Naive thymus-derived CD8-positive, alpha-beta T cell (primary cell): ENCODE measurements at regions not wholly inside any gene's neighbourhood (a gene's known extent, or its start where the extent isn't known, plus 50 kb on each side); places are given as distances from the start of the nearest gene placed in this dataset.

ENCODE experiments used
- ATAC-seq, 2 donors: fragments of 150-1000 bp; cut with Tn5 transposase in 1 of 2; sonication (Bioruptor Pico), chemical (Tn5 transposase) in 1 of 2; 1 replicate in 1 of 2; 2 replicates in 1 of 2; pipeline ENCODE4 v1.10.0; 2021; ENCODE audit warnings: mild to moderate bottlenecking in 2 of 2, moderate library complexity in 2 of 2
- POLR2A ChIA-PET: fragments of 350-600 bp; sonication (Branson Sonifier 250); formaldehyde crosslinking; loops from one replicate; lab custom pipeline; 2021; ENCODE audit warnings: antibody characterized with exemption; lab: Charles Lee
- DNase-seq, 10 donors: peaks; one replicate each; pipeline versions ENCODE4 v3.0.0 to v3.0.0-alpha.2; 2020 to 2022
- H3K27ac Mint-ChIP-seq, 10 donors: one replicate each; pipeline ENCODE4 v1.8.0; 2020 to 2022; ENCODE audit warnings: mild to moderate bottlenecking in 10 of 10, mixed read lengths in 10 of 10, moderate library complexity in 4 of 10, inconsistent platforms in 1 of 10
- H3K27me3 Mint-ChIP-seq, 5 donors: one replicate each; pipeline ENCODE4 v1.8.0; 2021 to 2022; ENCODE audit warnings: mixed read lengths in 5 of 5
- H3K36me3 Mint-ChIP-seq, 3 donors: one replicate each; pipeline ENCODE4 v1.8.0; 2020 to 2022; ENCODE audit warnings: mixed read lengths in 3 of 3, mild to moderate bottlenecking in 2 of 3, inconsistent platforms in 1 of 3
- H3K4me1 Mint-ChIP-seq, 4 donors: one replicate each; pipeline ENCODE4 v1.8.0; 2021 to 2022; ENCODE audit warnings: mixed read lengths in 4 of 4
- H3K4me3 Mint-ChIP-seq, 10 donors: one replicate each; pipeline ENCODE4 v1.8.0; 2020 to 2022; ENCODE audit warnings: mild to moderate bottlenecking in 10 of 10, mixed read lengths in 10 of 10, moderate library complexity in 6 of 10, inconsistent platforms in 1 of 10
- H3K9me3 Mint-ChIP-seq, 9 donors: one replicate each; pipeline ENCODE4 v1.8.0; 2020 to 2022; ENCODE audit warnings: mixed read lengths in 9 of 9, mild to moderate bottlenecking in 3 of 9, inconsistent platforms in 1 of 9, moderate library complexity in 1 of 9

DNA sequence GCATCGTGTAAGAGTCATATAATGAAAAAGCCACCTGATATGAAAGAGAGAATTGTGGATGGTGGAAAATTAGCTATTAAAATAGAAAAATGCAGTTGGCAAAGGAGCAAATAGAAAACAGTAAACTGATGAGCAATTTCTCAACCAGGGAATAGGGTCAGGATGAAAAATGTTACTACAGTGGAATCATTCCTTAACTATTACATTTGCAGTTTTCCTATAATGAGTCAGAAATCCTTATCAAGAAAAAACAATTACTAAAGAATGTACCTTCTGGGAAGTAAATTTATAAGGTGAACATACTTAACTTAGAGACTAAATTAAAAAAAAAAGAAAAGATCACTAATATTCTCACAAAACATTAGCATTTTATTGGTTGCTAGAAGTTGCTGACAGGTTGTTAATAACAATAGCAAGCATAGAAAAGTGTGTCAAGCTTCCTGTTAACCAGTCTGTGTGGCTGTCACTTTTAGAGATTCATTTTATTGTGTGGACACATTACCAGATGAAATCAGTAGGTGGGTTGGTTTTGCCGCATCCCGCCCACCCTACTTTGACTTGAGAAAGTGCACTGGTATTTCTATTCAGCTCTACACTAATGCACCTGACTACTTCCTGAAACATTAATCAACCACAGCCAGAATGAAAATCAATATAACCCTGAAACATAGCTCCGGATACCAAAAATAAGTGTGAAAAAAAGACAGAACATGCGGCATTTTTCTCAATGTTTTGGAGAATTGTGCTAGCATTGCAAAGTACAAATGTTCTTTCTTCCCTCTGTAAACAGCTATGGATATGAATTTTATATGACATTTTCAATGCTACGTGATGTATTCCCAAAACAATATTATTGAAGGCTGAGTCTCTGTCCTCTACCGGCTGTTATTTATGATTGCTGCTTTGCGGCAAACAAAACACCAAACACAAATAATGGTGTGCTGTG, 576.7 kb downstream of the SLC16A7 start:
- ATAC-seq (no peak), DNase-seq (no peak)
- Mint-ChIP-seq H3K27ac (no peak overlapping the region), H3K4me1 (no peaks in the 10 kb centered on the region), H3K4me3 (no peak overlapping the region), H3K9me3 (peaks cover 0 to 4% (median 0%) of the 10 kb centered on the region in 9 donors), H3K27me3 (no peaks in the 10 kb centered on the region), H3K36me3 (no peaks in the 10 kb centered on the region)
- POLR2A ChIA-PET = no interaction called here

- no peak overlapping the region for H3K4me3 Mint-ChIP-seq
- H3K27me3 Mint-ChIP-seq = no peaks in the 10 kb centered on the region
- H3K36me3 Mint-ChIP-seq = no peaks in the 10 kb centered on the region
- no peak overlapping the region for H3K27ac Mint-ChIP-seq
- peaks cover 0 to 4% (median 0%) of the 10 kb centered on the region in 9 donors for H3K9me3 Mint-ChIP-seq
- ATAC-seq (no peak), DNase-seq (no peak)
- POLR2A ChIA-PET = no interaction called here
- H3K4me1 Mint-ChIP-seq = no peaks in the 10 kb centered on the region
These were observed 577.7 kb downstream of the SLC16A7 start for GRCh38 chr12:60173224-60174170.

- peaks cover 0 to 4% (median 0%) of the 10 kb centered on the region in 9 donors for H3K9me3 Mint-ChIP-seq
- ATAC-seq (no peak), DNase-seq (no peak)
- no peak overlapping the region for H3K27ac Mint-ChIP-seq
- H3K27me3 Mint-ChIP-seq = no peaks in the 10 kb centered on the region
- POLR2A ChIA-PET = no interaction called here
- H3K4me3 Mint-ChIP-seq = no peak overlapping the region
- H3K36me3 Mint-ChIP-seq = no peaks in the 10 kb centered on the region
- H3K4me1 Mint-ChIP-seq = no peaks in the 10 kb centered on the region
These were observed 578.6 kb downstream of the SLC16A7 start for GRCh38 chr12:60174476-60174875.

- H3K4me3 Mint-ChIP-seq = no peak overlapping the region
- H3K9me3 Mint-ChIP-seq = peaks cover 0 to 4% (median 0%) of the 10 kb centered on the region in 9 donors
- H3K4me1 Mint-ChIP-seq = no peaks in the 10 kb centered on the region
- DNase-seq (no peak), ATAC-seq (no peak)
- no peak overlapping the region for H3K27ac Mint-ChIP-seq
- no peaks in the 10 kb centered on the region for H3K27me3 Mint-ChIP-seq
- no peaks in the 10 kb centered on the region for H3K36me3 Mint-ChIP-seq
- POLR2A ChIA-PET = no interaction called here
These were observed 579.1 kb downstream of the SLC16A7 start for GRCh38 chr12:60174941-60175340.

GRCh38 chr12:60176891-60177290, 581.1 kb downstream of the SLC16A7 start:
- no peaks in the 10 kb centered on the region for H3K36me3 Mint-ChIP-seq
- ATAC-seq (no peak), DNase-seq (no peak)
- H3K4me3 Mint-ChIP-seq = no peak overlapping the region
- no peaks in the 10 kb centered on the region for H3K27me3 Mint-ChIP-seq
- POLR2A ChIA-PET = no interaction called here
- no peaks in the 10 kb centered on the region for H3K4me1 Mint-ChIP-seq
- no peak overlapping the region for H3K27ac Mint-ChIP-seq
- H3K9me3 Mint-ChIP-seq = peaks cover 0 to 5% (median 0%) of the 10 kb centered on the region in 9 donors

DNA sequence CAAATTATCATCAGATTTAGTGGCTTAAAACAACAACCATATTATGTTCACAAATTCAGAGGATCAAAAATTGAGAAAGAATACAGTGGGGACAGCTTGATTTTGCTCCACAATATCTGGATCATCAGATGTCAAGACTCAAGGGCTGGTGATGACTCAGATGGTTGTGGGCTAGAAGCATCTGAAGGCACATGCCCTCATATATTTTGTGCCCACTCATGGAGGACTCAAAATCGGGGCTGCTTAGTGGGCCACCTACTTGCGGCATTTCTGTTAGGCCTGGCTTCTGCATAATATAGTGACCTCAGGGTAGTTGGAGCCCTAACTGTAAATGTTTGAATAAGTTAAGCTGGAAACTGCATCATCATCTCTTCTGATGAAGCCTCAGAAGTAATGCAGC, 584.5 kb downstream of the SLC16A7 start:
- Mint-ChIP-seq H3K36me3 (no peaks in the 10 kb centered on the region), H3K27ac (no peak overlapping the region), H3K4me3 (no peak overlapping the region), H3K4me1 (no peaks in the 10 kb centered on the region), H3K27me3 (no peaks in the 10 kb centered on the region), H3K9me3 (peaks cover 0 to 7% (median 0%) of the 10 kb centered on the region in 9 donors)
- ATAC-seq (no peak), DNase-seq (no peak)
- POLR2A ChIA-PET = no interaction called here

GRCh38 chr12:60182354-60182753, 586.5 kb downstream of the SLC16A7 start:
- H3K4me3 Mint-ChIP-seq = no peak overlapping the region
- no peak overlapping the region for H3K27ac Mint-ChIP-seq
- H3K4me1 Mint-ChIP-seq = no peaks in the 10 kb centered on the region
- ATAC-seq (no peak), DNase-seq (no peak)
- no peaks in the 10 kb centered on the region for H3K36me3 Mint-ChIP-seq
- POLR2A ChIA-PET = no interaction called here
- H3K27me3 Mint-ChIP-seq = no peaks in the 10 kb centered on the region
- peaks cover 0 to 13% (median 0%) of the 10 kb centered on the region in 9 donors for H3K9me3 Mint-ChIP-seq

- Mint-ChIP-seq H3K4me1 (no peaks in the 10 kb centered on the region), H3K9me3 (peaks cover 0 to 13% (median 0%) of the 10 kb centered on the region in 9 donors), H3K36me3 (no peaks in the 10 kb centered on the region), H3K4me3 (no peak overlapping the region), H3K27me3 (no peaks in the 10 kb centered on the region), H3K27ac (no peak overlapping the region)
- POLR2A ChIA-PET = no interaction called here
- no peak for DNase-seq
- ATAC-seq = no peak
These were observed 588.3 kb downstream of the SLC16A7 start for GRCh38 chr12:60184096-60184495.

DNA sequence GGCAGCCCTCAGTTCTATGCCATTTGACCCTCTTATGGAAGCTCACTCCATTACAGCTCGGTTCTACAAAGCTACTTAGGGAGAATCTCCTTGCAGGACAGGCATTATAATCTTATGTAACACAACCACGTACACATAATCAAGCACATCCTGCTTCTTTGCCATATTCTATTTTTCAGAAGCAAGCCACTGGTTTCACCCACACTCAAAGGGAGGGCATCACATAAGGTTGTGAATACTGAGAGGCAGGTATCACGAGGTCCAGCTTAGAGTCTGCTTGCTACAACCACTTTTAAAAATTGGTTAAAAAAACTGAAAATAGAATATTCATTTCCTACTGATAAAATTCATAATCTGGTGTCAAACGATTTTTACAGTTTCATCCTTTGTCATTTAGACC, 589.2 kb downstream of the SLC16A7 start:
- DNase-seq (no peak), ATAC-seq (no peak)
- H3K27ac Mint-ChIP-seq = no peak overlapping the region
- peaks cover 0 to 21% (median 0%) of the 10 kb centered on the region in 9 donors for H3K9me3 Mint-ChIP-seq
- H3K4me3 Mint-ChIP-seq = no peak overlapping the region
- no peaks in the 10 kb centered on the region for H3K27me3 Mint-ChIP-seq
- H3K36me3 Mint-ChIP-seq = no peaks in the 10 kb centered on the region
- POLR2A ChIA-PET = no interaction called here
- H3K4me1 Mint-ChIP-seq = no peaks in the 10 kb centered on the region

- H3K27me3 Mint-ChIP-seq = no peaks in the 10 kb centered on the region
- H3K4me3 Mint-ChIP-seq = no peak overlapping the region
- H3K27ac Mint-ChIP-seq = no peak overlapping the region
- POLR2A ChIA-PET = no interaction called here
- ATAC-seq (no peak), DNase-seq (no peak)
- H3K4me1 Mint-ChIP-seq = no peaks in the 10 kb centered on the region
- H3K36me3 Mint-ChIP-seq = no peaks in the 10 kb centered on the region
- H3K9me3 Mint-ChIP-seq = peaks cover 0 to 15% (median 0%) of the 10 kb centered on the region in 9 donors
These were observed 595.4 kb downstream of the SLC16A7 start for GRCh38 chr12:60191271-60191670.

DNA sequence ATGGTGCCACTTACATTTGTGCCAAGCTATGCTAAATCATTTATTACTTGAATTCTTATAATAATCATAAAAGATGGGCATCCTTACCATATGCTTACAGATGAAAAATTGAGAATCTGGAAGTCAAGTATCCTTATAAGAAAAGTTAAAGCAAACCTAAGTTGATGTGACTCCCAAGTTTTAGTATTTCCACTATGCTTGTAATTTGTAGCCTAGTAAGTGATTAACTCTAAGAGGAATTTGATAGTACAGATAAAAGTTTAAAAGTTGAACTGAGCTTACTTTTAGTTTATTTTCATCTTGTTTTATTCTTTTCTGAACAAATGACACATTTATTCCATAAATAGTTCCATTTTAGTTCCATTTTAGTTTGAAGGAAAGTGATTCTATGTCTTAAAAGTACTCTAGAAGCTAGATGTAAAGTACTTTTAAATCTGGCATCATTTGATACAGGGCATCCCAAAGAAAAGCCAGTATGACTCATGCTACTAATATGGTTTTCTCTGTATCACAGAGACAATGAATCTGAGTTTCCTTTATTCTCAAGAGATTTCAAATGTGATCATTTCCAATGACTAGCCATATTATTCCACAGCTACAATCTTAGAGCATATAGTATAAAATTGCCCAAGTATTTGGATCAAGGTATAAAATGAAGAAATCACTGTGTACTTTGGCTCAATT, 596.0 kb downstream of the SLC16A7 start:
- Mint-ChIP-seq H3K36me3 (no peaks in the 10 kb centered on the region), H3K9me3 (peaks cover 0 to 16% (median 0%) of the 10 kb centered on the region in 9 donors), H3K27ac (no peak overlapping the region), H3K4me1 (no peaks in the 10 kb centered on the region), H3K4me3 (no peak overlapping the region), H3K27me3 (no peaks in the 10 kb centered on the region)
- ATAC-seq (no peak), DNase-seq (no peak)
- POLR2A ChIA-PET = no interaction called here

DNA sequence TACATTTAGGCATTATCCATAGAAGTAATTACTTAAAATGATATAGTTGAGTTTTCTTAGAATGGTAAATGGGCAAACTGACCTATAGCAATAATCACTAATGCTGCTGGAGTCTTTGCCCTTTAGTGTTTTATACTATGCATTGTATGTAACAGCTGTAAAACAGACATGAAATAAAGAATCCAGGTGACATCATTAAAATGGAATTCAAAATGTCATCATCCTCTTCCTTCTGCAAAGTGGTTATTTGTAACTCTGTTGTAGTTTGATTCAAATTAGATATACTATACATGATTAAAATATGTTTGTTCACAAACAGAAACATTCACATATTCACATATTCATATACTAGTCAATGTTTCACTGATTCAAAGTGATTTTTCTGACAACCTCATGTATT, 598.8 kb downstream of the SLC16A7 start:
- peaks cover 0 to 12% (median 0%) of the 10 kb centered on the region in 9 donors for H3K9me3 Mint-ChIP-seq
- H3K27me3 Mint-ChIP-seq = no peaks in the 10 kb centered on the region
- no peak for DNase-seq
- H3K4me3 Mint-ChIP-seq = no peak overlapping the region
- no peaks in the 10 kb centered on the region for H3K36me3 Mint-ChIP-seq
- no peak for ATAC-seq
- POLR2A ChIA-PET = no interaction called here
- H3K27ac Mint-ChIP-seq = no peak overlapping the region
- no peaks in the 10 kb centered on the region for H3K4me1 Mint-ChIP-seq
